CD4-positive, alpha-beta T cell treated with Interleukin-4 for 1 hour (primary cell): ENCODE measurements at regions not wholly inside any gene's neighbourhood (a gene's known extent, or its start where the extent isn't known, plus 50 kb on each side); places are given as distances from the start of the nearest gene placed in this dataset.
"Not testable (repeated sequence)": the region's sequence is repeated elsewhere in the genome, so short reads cannot be mapped to it uniquely, and the experiment has no call there.

Source experiments
- DNase-seq, 2 donors: peaks; one replicate each; pipeline ENCODE4 v3.0.0-alpha.2; 2020 to 2022

DNA sequence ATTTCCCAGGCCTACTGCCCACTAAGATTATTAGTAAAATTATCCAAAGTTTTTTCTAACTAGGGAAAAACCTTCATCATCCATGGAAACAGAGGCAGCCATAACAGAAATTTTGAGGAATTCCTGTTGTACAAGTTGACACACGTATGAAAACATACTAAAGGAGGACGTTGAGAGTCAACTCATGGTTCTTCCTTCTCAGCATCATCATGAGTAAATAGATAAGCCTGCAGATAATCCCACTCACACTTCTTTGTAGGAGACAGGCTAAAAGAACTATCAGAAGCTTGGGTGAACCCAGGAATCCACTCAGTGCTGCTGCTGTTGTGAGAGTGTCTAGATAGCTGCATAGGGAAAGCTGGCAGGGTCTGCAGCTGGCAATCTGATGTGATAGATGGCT, 694.8 kb upstream of the NR2F2 start:
- DNase-seq: no peak

DNA sequence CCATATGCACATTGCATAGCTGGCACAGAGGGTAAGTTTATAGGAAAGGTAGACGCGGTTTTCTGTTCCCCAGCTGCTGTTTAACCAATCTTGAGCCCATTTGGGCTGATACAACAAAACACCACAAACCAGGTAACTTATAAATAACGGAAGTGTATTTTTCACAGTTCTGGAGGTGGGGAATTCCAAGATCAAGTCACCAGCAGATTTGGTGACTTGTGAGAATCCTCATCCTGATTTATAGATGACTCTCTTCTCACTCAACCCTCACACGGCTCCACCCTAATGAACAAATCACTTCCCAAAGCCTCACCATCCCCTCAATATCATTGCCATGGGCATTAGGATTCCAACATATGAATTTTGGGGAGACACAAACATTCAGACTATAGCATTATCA, 694.4 kb upstream of the NR2F2 start:
- DNase-seq: no peak

DNA sequence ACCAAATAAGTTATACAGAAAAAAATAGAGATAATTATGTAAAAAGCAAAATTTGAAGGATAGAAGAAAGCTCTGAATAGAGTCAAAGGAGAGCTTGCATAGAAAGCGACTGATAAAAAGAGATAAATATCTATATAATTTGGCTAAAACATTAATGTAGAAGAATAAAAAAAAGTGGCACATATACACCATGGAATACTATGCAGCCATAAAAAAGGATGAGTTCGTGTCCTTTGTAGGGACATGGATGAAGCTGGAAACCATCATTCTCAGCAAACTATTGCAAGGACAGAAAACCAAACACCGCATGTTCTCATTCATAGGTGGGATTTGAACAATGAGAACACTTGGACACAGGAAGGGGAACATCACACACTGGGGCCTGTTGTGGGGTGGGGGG, 693.3 kb upstream of the NR2F2 start:
- DNase-seq: not testable (repeated sequence)

DNA sequence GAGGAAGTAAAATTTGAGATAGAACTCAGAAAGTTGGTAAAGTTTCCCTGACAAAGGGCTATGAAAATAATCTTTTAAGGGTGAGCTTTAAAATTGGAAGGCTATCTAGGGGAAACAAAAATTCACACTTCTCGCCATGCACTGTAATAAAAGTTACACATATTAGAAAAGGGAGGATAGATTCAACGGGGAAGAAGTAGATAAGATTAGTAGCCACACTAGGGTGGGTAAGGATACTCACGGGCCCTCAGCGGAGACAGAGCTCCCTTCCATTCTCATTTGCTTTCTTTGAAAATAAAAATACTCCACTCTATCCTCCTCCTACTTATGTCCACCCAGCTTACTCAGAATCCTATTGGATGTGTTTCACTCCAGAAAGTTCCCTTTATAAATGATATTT, 691.3 kb upstream of the NR2F2 start:
- no peak for DNase-seq

DNA sequence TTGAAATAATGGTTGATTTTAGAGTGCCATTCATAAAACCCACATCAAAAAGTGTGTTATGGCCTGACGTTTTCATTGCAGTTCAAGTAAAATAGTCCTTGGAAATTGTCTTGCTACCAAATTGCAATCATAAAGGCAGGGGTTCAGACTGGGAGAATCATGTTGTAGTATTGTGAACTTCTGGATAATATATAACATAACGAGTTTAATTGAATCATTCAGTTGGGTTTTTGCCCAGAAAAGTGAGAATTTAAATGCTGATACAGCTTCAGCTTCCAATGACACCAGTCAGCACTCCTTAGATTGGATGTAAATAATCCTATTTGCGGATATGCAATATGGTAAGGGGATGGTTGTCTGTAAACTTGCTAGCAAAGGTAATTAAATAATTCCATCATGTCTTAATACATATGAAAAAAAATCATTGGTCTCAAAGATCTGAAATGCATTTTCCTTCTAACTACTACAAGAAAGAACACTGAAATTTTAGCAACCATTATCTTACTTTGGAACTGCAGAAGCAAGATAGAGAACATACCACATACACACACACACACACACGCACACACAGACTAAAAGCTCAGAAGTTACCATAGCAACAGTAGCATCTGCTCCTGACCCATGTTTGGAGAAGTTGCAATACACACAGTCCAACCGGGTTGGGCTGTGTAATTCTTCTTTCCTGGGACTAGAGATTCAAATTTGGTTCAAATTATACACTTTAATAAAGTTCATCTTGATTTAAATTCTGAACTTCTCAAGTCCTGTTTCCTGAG, 686.2 kb upstream of the NR2F2 start:
- no peak for DNase-seq

DNA sequence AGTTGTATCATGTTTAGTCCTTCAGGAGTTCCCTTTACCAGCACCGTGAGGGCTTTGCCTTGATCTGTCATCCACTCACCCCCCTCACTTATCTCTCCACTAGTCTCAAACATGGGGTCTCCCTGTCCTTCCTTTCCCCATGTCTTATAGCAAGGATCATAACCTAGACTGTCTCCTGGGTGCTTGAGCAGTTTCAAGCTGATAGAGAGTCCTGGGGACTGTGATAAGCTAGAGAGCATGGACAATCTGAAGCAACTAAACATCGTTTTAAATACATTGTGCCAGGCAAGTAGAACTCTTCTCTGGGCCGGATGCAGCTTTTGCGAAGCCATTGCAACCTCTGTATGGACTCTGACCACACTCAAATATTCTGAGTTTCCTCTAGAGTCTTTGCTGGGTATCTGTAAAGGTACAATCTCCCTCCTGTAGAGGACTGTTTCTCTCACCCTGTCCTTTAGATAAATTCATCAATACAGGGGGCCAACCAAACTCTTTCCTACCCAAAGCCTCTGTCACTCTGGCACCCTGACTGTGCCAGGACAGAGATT, 684.6 kb upstream of the NR2F2 start:
- DNase-seq: no peak

DNA sequence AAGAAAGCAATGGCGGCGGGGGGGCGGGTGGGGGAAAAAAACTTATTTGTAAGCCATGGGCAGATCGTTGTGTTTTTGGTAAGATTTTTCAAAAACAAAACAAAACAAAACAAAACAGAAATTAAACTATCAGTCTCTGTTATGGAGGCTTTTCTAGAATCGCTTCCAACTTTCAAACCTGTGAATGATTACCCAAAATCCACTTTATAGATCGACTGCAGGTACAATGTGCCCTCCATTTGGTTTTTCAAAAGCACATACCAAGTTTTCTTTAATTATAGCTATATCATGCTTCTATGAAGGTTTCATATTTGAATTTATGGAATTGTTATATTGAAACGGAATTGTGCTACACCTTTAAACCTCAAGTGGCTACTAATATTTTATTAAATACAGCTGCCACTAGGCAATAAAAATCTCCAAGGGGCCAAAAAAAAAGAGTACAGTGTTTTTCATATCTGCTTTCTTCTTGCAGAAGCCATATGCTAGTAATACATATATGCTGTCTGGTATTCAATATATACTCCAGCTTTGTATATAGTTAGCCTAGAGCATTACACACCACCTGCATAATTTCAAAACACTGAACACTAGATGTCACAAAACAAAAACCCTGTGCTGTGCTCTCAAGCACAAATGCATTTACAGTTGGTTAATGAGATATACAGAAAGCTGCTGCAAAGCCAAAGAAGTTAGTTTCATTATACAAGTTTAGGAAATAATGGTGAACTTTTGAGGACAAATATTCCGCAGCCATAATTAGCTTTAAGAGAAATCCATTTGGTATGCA, 683.8 kb upstream of the NR2F2 start:
- no peak for DNase-seq

DNA sequence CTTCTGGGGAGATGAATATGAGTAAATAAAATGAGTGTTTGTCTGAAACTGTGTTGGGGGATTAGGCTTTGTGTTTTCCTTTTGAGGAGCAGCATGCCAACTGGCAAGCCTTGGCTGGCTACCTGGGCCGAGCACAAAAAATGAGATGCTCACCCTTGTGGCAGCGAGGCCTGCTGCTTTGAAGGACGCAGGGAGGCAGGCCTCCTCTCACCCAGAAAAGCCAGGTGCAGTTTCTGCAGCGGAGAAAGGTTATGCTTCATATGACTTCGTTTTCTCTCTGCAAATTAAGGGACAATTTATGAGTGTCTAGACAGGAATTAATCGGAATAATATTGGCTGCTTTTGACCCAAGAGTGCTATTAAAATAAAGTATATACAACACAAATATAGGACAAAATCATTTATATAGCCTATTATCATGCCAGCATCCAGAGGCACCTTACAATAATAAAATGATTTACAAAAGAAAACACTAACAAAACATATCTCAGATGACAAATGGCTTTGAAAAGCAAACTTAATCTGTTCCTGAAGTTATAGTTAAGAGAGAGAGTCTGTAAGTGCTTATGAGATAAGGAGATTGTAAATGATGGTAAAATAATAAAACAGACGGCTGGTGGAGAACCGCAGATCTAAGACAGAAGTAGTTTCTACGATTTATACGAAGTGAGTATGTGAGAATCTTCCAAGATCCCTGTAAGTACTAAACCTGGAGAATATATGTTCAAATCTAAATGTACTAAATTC, 682.8 kb upstream of the NR2F2 start:
- no peak for DNase-seq

DNA sequence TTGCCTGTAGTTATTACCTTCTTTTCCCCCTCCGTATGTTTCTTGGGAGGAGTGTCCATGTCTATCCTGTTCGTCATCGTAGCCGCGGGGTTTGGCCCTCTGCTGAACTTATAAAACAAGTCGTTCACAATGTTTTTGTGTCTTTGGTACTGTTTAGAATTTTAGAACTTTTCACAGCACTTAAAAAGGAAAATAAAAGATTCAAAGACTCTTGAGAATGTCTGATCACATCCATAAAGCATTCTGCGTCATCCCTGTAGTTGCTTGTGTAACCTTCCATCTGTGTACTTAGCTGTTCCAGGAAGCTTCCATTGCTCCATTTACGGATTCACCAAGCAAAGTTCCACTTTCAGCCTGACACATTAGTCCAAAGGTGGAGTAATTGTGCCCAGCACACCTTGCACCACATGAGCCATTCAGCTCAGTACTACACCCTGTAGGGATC, 677.1 kb upstream of the NR2F2 start:
- no peak for DNase-seq

DNA sequence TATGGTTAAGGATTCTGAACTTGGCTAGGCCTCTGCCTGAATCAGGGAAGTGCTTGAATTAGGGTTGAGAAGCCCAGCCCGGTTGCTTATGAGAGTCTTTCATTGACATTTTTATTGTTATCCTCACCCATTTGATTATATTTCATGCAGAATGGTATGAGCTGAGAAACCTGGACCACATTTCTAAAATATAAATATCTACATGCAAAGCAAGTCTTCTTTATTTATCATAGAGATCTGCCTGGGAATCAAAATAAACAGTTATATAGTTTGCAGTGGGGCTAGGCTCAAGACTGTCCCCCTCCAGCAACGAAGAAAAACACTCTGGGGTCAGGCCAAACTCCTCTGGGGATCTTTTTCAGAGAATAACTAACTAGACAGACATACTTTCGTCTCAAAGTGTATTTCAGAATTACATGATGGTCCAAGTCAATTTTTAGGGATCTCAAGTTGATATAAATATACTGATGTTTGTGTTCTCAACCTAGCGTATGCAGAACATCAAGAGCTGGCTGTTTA, 675.4 kb upstream of the NR2F2 start:
- no peak for DNase-seq

DNA sequence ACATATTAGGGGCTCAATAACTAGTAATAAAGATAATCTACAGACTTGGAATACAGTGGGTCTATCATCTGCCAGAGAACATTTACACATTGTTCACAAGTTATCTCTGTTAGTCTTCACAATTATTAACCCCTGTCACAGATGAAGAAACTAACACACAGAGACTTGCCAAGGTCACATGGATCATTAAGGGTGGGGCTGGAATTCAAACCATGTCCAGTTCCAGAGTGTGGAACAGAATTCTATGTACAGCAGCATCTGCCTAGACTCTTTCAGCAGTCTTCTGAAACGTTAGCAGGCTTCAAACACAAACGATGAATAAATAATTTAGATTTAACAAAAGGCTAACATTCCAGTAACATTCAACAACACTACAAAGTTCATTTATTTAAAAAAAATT, 673.9 kb upstream of the NR2F2 start:
- DNase-seq: no peak

DNA sequence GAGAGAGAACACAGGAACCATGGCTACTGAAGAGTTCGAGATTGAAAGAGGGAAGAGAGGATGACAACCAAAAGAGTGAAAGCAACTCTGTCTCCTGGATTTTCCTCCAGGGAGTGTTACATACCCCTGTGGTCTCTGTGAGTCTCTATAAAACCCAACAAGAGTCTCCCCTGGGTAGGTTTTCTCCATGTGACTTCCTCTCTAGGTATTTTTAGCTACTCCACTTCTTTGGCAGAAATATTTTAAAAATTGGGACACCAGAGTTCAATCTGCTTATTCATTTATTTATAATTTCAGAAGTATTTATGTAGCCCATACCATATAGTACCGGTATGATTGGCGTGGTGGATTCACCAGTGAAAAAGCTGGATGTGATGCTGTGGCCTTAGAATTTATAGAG, 671.7 kb upstream of the NR2F2 start:
- no peak for DNase-seq

DNA sequence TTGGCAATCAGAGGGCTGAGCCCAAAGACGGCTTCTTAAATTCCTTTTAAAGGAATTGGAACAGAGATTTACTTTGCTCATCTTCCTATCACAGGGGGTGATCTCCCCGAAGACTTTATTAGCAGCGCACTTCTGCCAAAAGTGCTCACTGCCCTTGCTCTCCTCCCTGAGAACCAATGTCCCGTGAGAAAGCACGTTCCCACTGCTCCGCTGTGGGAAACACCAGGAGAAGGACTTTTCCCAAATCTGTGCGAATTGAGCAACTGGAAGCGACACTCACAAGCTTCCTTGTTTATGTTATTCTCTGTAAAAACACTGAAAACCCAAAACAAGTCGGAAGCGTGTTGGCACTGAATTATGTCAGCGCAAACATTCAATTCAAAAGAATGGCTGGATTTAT, 670.8 kb upstream of the NR2F2 start:
- no peak for DNase-seq

DNA sequence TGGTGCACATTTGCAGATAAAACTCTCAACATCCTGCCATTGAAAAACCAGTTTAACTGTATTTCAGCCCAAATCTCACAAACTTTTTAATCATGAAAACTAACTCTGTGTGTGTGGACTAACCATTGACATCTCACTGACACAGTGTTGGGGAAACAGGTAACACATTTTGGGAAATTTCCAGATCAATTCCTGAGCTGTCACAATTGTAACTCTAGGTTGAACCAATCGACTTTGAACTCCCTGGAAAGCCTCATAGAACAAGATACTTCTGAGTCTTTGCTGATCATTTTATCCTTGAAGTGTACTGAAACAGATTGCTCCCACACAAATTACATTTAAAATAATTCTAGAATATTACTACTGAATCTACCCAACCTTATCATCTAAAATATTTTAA, 667.9 kb upstream of the NR2F2 start:
- DNase-seq: no peak

DNA sequence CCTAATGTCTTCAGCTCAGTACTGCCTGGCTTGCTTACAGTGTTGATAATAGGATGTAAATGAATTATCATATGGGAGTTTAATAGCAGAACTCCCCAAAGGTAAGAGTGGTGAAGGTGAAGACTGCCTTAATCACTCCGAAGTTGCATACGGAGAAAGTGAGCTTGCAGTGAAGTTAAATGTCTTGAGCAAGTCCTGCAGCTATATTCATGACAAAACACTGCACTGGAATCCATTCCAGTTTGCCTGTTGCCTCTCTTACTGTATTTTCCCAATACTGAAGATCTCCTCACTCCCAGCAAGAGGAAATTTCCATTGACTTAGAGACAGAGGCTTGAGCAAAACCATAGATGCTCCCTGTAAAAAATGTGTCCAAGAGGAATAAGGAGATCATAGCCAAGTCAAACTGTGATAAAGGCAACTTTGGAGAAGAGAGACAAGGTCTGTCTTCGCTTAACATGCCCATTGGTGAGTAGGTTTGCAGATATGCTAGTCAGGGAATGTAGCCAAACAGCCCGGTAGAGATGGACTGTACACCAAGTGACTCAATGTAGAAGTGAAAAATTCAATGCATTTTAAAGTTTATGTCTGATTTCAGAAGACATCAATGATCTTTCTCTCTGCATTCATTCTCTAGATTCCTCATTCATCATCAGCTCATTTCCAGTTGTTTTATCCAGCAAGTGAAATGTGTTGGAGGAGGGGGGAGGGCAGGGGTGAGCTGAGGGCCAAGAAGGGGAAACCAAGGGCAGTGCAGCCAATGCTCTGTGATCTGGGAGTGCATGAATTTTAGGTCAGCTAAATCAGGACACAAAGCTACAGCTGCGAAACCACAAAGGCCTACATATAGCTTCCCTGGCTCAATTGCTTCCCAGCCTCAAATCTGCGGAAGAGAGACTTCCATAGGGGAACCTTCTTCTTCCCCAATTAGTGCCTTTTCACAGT, 667.1 kb upstream of the NR2F2 start:
- DNase-seq: no peak

DNA sequence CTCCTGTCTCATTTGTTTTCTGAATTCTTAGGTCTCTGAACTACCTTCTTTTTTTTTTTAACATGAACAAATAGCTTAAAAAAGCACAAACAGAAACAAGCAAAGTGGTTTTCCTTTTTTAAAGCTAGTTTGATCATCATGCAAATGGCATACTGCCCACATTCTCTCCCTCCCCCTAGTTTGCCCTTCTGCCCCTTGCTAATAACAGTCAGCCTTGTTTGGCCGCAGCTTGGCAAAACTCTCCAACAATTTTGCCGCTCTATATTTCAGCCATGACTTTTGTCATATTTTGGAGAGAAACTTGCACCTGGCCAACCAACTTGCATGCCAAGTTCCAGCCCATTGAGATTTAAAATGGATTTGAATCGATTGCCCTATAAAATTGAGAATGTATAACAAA, 666.0 kb upstream of the NR2F2 start:
- DNase-seq: no peak

DNA sequence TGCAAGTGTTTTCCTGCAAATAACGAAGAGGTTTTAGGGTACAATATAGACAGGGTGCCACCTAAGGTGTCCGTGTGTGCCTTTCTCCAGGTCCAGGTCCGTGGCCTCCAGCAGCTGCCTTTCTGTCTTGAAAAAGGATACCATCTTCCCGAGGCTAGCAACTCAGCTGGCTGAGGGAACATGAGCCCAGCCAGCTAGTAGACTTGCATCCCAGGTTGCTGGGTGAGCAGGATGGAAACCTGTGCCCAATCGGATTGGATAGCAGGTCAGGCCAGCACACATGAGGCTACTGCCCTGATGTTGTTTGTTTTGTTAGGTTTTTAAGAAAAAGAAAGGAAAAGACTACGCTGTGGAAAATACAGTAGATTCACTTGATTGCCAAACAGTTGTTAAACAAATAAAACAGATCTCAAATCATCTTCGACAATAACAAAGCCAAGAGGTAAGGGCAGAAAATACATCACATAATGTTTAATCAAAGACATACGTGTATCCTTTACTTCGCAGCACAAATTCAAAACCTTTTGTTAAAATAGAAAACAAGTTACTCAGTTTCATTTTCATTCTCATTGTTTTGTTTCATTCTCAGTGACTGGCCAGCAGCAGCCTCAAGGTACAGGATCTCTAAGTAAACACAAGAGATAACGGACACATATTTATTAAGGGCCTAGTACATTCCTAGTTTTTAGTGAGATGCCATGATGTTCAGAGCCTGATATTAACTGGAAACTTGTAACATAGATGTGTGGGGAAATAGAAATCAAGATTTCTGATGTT, 661.2 kb upstream of the NR2F2 start:
- peak in 1 of 2 donors; percentile 1 for DNase-seq

DNA sequence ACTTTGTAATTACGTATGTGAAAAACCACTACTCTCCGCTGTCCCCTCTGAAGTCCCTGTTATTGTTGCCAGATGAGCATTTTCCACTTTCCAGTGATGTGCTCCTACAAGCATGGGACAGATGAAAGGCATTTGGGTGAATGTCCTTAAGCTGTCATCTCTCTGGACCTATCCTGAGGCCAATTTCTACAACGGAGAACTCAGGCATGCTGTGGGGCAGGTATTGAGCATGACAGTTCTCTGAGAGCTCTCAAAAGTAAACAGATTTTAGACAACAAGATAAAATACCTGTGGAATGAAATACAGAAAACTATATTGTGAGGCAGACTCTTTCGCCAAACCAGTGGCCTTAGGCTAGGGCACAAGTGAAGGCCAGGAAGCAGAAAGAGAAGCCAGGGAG, 656.5 kb upstream of the NR2F2 start:
- DNase-seq: no peak

DNA sequence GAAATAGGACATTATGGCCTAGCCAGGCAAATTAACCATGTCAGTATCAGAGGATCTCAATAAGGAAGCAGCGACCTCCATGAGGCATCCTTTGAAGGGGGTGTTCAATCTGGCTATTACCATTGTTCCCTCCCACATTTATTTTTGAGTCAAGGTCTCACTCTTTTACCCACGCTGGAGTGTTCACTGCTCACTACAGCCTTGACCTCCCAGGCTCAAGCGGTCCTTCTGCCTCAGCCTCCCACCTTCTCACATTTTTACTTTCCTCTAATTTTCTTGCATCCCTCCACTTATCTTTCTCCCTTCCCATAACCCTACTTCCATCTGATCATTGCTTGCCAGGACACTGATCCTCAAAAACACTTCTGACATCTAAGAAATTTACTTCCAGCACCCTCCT, 654.0 kb upstream of the NR2F2 start:
- DNase-seq: no peak

DNA sequence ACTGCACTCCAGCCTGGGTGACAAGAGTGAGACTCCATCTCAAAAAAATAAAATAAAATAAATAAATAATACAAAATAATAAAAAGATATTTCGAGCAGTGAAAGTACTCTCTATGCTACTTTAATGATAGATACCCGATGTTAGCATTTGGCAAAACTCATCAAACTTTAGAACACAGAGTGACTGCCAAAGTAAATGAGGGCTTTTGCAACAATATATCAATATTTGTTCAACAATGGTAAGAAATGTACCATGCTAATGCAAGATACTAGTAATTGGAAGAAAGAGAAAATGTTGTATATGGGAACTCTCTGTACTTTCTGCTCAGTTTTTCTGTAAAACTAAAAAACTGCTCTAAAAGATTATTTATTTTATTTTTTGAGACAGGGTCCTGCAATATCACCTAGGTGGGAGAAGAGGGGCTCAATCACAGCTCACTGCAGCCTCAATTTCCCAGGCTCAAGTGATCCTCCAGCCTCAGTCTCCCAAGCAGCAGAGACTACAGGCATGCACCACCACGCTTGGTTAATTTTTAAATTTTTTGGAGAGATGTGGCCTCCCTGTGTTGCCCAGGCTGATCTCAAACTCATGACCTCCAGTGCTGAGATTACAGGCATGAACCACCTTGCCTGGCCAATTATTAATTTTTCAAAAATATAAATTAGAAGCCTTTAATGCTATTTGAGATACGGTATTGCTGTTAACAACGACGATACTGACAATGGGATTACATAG, 650.5 kb upstream of the NR2F2 start:
- no peak for DNase-seq
